ENCODE measurements at regions not wholly inside any gene's neighbourhood (a gene's known extent, or its start where the extent isn't known, plus 50 kb on each side); places are given as distances from the start of the nearest gene placed in this dataset.

DNA sequence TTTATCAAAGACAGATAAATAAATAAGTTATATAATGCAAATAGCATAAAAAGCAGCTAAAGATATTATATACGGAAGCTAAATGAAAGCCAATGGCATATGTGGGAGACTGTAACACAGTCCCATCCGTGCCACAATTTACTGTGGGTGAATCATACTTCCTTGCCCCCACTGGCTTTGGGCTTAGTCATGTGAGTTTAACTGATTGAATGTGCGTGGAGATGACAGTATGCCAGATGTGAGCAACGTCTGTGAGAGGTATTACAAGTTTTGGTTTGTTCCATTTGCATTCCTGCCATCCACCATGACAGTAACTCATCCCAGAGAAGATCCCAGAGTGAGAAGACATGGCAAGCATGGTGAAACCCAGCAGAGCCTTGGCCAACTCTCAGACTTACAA, 340.0 kb downstream of the SUCLA2 start:
- WGBS (ENCODE audit: low lambda C conversion rate), result 28% methylated on average over 4 of the region's 4 CpGs
- DNase-seq (ENCODE audit: low spot score) (no peak), FAIRE-seq (no peak), ATAC-seq (no peak)
- CTCF ChIA-PET (ENCODE audit: low intra/inter-chr PET ratio, low total read pairs), result no interaction called here
- POLR2A ChIA-PET, result no interaction called here
- Histone ChIP-seq H3K36me3 (replicated peaks in 1 of 2; ENCODE audit: control insufficient read depth in 1 of 2, insufficient read depth in 2 of 2, low read length in 2 of 2) (no peaks in the 10 kb centered on the region), H3K27ac (ENCODE audit: extremely low read length, insufficient read depth, low read length) (no peak overlapping the region), H3K4me2 (ENCODE audit: low read depth, low read length) (no peak overlapping the region), H3K4me1 (ENCODE audit: insufficient read depth, low read length) (no peaks in the 10 kb centered on the region), H3K27me3 (ENCODE audit: control insufficient read depth in 1 of 2, insufficient read depth in 2 of 2, low read length in 2 of 2) (no peaks in the 10 kb centered on the region), H3K79me2 (ENCODE audit: insufficient read depth, low read length) (no peaks in the 10 kb centered on the region), H3K9ac (ENCODE audit: insufficient read depth, low read depth, low read length) (no peak overlapping the region), H4K20me1 (ENCODE audit: insufficient read depth, low read length) (no peaks in the 10 kb centered on the region), H3K9me3 (ENCODE audit: low read length) (no peaks in the 10 kb centered on the region), H2AFZ (ENCODE audit: low read length) (no peak overlapping the region), H3K4me3 (replicated peaks in 1 of 3; ENCODE audit: insufficient read depth in 1 of 3, low read depth in 2 of 3, low read length in 3 of 3) (no peak overlapping the region)
- BruUV-seq (replicated peaks), result no TSS peak
- TF ChIP-seq ZNF616 (CRISPR knock-in tag; IDR thresholded peaks at IDR 0.05; ENCODE audit: low read depth) (no peak), NR3C1 (CRISPR knock-in tag; IDR thresholded peaks at IDR 0.05) (no peak), ATM (IDR thresholded peaks at IDR 0.05; ENCODE audit: borderline replicate concordance) (no peak), KDM5B (CRISPR knock-in tag; IDR thresholded peaks at IDR 0.05; ENCODE audit: borderline replicate concordance) (no peak), PCBP2 (optimal IDR thresholded peaks at IDR 0.05; ENCODE audit: low read depth, low read length, poor library complexity, severe bottlenecking) (no peak), ZNF841 (CRISPR knock-in tag; IDR thresholded peaks at IDR 0.05; ENCODE audit: borderline replicate concordance) (no peak)
- intact Hi-C loops (cut with micrococcal nuclease; ENCODE audit: unreplicated experiment), result no loop called here
- in situ Hi-C loops (cut with HindIII; ENCODE audit: extremely low pct_ligation_motif_present, low pct_unique_long_range_greater_than_20kb), result no loop called here

DNA sequence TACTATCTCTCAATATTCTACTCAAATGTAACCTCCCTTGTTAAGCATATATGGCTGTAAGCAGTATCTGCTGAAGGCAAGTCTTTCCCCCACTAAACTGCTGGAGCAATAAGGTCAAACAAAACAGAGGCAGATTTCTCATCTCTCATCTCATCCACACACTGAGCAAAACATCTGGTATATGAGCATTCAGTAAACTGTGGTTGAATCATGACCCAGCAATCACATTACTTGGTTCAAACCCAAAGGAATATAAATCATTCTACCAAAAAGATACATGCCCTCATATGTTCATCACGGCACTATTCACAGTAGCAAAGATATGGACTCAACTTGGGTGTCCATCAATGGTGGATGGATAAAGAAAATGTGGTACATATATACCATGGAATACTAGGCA, 344.4 kb downstream of the SUCLA2 start:
- FAIRE-seq, result no peak
- no TSS peak for BruUV-seq (replicated peaks)
- in situ Hi-C loops (cut with HindIII; ENCODE audit: extremely low pct_ligation_motif_present, low pct_unique_long_range_greater_than_20kb), result no loop called here
- TF ChIP-seq ZNF878 (CRISPR knock-in tag; IDR thresholded peaks at IDR 0.05), result no peak
- TF ChIP-seq ZNF263 (CRISPR knock-in tag; IDR thresholded peaks at IDR 0.05), result no peak
- no peak for TF ChIP-seq ZNF530 (CRISPR knock-in tag; IDR thresholded peaks at IDR 0.05; ENCODE audit: low read depth)
- no peak for TF ChIP-seq TAF15 (IDR thresholded peaks at IDR 0.05; ENCODE audit: low read depth, low read length, poor library complexity, severe bottlenecking)
- no peak for TF ChIP-seq ZNF253 (CRISPR knock-in tag; IDR thresholded peaks at IDR 0.05; ENCODE audit: borderline replicate concordance)
- no peak for TF ChIP-seq ZFP37 (CRISPR knock-in tag; IDR thresholded peaks at IDR 0.05; ENCODE audit: borderline replicate concordance)
- TF ChIP-seq SP140L (CRISPR knock-in tag; IDR thresholded peaks at IDR 0.05; ENCODE audit: borderline replicate concordance), result no peak
- no peak for TF ChIP-seq U2AF2 (IDR thresholded peaks at IDR 0.05; ENCODE audit: low read depth, low read length)
- no peak for TF ChIP-seq RFXANK (CRISPR knock-in tag; IDR thresholded peaks at IDR 0.05)
- TF ChIP-seq TRIM22 (IDR thresholded peaks at IDR 0.05), result no peak
- TF ChIP-seq FOXK1 (CRISPR knock-in tag; IDR thresholded peaks at IDR 0.05; ENCODE audit: borderline replicate concordance, low read depth), result no peak
- TF ChIP-seq ZFP62 (CRISPR knock-in tag; IDR thresholded peaks at IDR 0.05), result no peak
- no peak for TF ChIP-seq EZH2 (conservative IDR thresholded peaks at IDR 0.05; ENCODE audit: low read depth, low read length)
- TF ChIP-seq ZMYM3 (CRISPR knock-in tag; IDR thresholded peaks at IDR 0.05), result no peak
- TF ChIP-seq ZNF780A (CRISPR knock-in tag; IDR thresholded peaks at IDR 0.05), result no peak

More for the DNA sequence above, 344.4 kb downstream of the SUCLA2 start:
- H4K20me1 ChIP-seq (ENCODE audit: insufficient read depth, low read length), result no peaks in the 10 kb centered on the region
- CTCF ChIA-PET (ENCODE audit: low intra/inter-chr PET ratio, low total read pairs), result no interaction called here
- no peak overlapping the region for H2AFZ ChIP-seq (ENCODE audit: low read length)
- H3K9ac ChIP-seq (ENCODE audit: insufficient read depth, low read depth, low read length), result no peak overlapping the region
- no peak for ATAC-seq
- H3K9me3 ChIP-seq (ENCODE audit: low read length), result no peaks in the 10 kb centered on the region
- POLR2A ChIA-PET, result no interaction called here
- no peaks in the 10 kb centered on the region for H3K36me3 ChIP-seq (replicated peaks in 1 of 2; ENCODE audit: control insufficient read depth in 1 of 2, insufficient read depth in 2 of 2, low read length in 2 of 2)
- no peaks in the 10 kb centered on the region for H3K79me2 ChIP-seq (ENCODE audit: insufficient read depth, low read length)
- WGBS (ENCODE audit: low lambda C conversion rate), result 0% methylated on average over 1 of the region's 1 CpG
- no peak overlapping the region for H3K27ac ChIP-seq (ENCODE audit: extremely low read length, insufficient read depth, low read length)
- no peak for DNase-seq (ENCODE audit: low spot score)
- intact Hi-C loops (cut with micrococcal nuclease; ENCODE audit: unreplicated experiment), result no loop called here
- no peak overlapping the region for H3K4me3 ChIP-seq (replicated peaks in 1 of 3; ENCODE audit: insufficient read depth in 1 of 3, low read depth in 2 of 3, low read length in 3 of 3)
- no peaks in the 10 kb centered on the region for H3K4me1 ChIP-seq (ENCODE audit: insufficient read depth, low read length)
- no peak overlapping the region for H3K4me2 ChIP-seq (ENCODE audit: low read depth, low read length)
- H3K27me3 ChIP-seq (ENCODE audit: control insufficient read depth in 1 of 2, insufficient read depth in 2 of 2, low read length in 2 of 2), result no peaks in the 10 kb centered on the region

Data from HepG2 (cell line).